Calu3 (cell line): ENCODE measurements at regions not wholly inside any gene's neighbourhood (a gene's known extent, or its start where the extent isn't known, plus 50 kb on each side); places are given as distances from the start of the nearest gene placed in this dataset.

Source experiments
- BruUV-seq: library from RNA; stranded (reverse); fragments of 400-500 nt; replicated peaks from 2 replicates; lab custom pipeline; 2021; lab: Mats Ljungman, UMichigan
- CTCF ChIA-PET: fragments of 300-600 bp; sonication (Branson Sonifier 250); formaldehyde crosslinking; loops from one replicate; lab custom pipeline; 2022; ENCODE audit warnings: antibody characterized with exemption; lab: Charles Lee
- DNase-seq: peaks from one replicate; pipeline ENCODE4 v3.0.0; 2022
- H3K27ac Mint-ChIP-seq: one replicate; pipeline ENCODE4 v1.8.0; 2022; ENCODE audit warnings: mixed read lengths; ENCODE audit not compliant: unreplicated experiment
- H3K27me3 Mint-ChIP-seq: one replicate; pipeline ENCODE4 v1.8.0; 2022; ENCODE audit warnings: mixed read lengths; ENCODE audit not compliant: unreplicated experiment
- H3K36me3 Mint-ChIP-seq: one replicate; pipeline ENCODE4 v1.8.0; 2022; ENCODE audit warnings: mild to moderate bottlenecking, moderate library complexity, mixed read lengths; ENCODE audit not compliant: insufficient read depth, unreplicated experiment
- H3K4me1 Mint-ChIP-seq: one replicate; pipeline ENCODE4 v1.8.0; 2022; ENCODE audit warnings: mild to moderate bottlenecking, low read depth, mixed read lengths; ENCODE audit not compliant: unreplicated experiment
- H3K4me3 Mint-ChIP-seq: one replicate; pipeline ENCODE4 v1.8.0; 2022; ENCODE audit warnings: mild to moderate bottlenecking, low read depth, moderate library complexity, mixed read lengths; ENCODE audit not compliant: unreplicated experiment
- H3K9me3 Mint-ChIP-seq: one replicate; pipeline ENCODE4 v1.8.0; 2022; ENCODE audit warnings: low read depth, mixed read lengths; ENCODE audit not compliant: unreplicated experiment
- intact Hi-C: fragments of 100-400 bp; cut with micrococcal nuclease; formaldehyde crosslinking; loops from one replicate; pipeline ENCODE4 v1.10.0; 2022; ENCODE audit not compliant: unreplicated experiment
- TF ChIP-seq, protein P1 (sequence below): fragments of 200-600 bp; IDR thresholded peaks from one replicate; pipeline ENCODE4 v1.8.0; 2022; ENCODE audit warnings: antibody characterized with exemption; ENCODE audit not compliant: unreplicated experiment

DNA sequence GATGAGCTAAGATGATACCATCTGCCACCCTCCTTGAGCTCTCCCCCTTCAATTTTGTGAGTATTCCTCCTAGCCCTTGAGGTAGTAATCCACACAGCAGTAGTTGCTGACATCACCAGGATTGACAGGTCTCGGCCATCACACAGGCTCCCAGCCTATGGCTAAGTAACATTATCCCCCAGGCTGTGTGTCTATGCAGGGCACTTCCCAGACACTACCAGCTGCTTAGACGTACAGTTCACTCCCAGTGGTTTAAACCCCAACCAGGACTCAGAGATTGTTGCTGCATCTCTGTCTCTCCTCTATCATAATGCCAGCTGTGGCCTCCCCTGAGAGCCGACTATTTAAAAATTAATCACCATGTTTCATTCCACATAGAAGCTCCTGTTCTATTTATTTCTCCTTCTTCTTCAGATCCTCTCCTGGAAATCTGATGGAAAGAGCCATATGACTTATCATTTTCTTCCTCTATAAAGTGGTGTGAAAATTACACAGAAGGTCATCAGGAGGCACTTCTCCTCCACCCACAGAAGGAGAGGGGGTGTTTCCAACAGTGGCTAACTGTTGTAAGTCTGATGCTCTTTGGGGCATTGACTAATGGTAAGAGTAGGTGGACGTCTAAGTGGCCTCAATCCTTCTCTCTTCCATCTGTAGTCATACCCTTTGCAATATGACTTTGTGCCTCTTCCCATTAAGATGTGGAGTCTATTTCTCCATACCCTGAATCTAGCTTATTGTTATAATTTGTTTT, 396.3 kb downstream of the SETD4 start:
- BruUV-seq: no TSS peak
- no peak overlapping the region for H3K27ac Mint-ChIP-seq
- H3K4me3 Mint-ChIP-seq: no peak overlapping the region
- peaks cover 3% of the 10 kb centered on the region for H3K9me3 Mint-ChIP-seq
- DNase-seq: no peak
- TF ChIP-seq, protein P1, sequence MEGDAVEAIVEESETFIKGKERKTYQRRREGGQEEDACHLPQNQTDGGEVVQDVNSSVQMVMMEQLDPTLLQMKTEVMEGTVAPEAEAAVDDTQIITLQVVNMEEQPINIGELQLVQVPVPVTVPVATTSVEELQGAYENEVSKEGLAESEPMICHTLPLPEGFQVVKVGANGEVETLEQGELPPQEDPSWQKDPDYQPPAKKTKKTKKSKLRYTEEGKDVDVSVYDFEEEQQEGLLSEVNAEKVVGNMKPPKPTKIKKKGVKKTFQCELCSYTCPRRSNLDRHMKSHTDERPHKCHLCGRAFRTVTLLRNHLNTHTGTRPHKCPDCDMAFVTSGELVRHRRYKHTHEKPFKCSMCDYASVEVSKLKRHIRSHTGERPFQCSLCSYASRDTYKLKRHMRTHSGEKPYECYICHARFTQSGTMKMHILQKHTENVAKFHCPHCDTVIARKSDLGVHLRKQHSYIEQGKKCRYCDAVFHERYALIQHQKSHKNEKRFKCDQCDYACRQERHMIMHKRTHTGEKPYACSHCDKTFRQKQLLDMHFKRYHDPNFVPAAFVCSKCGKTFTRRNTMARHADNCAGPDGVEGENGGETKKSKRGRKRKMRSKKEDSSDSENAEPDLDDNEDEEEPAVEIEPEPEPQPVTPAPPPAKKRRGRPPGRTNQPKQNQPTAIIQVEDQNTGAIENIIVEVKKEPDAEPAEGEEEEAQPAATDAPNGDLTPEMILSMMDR: no peak
- intact Hi-C loops: no loop called here
- no peaks in the 10 kb centered on the region for H3K27me3 Mint-ChIP-seq
- H3K36me3 Mint-ChIP-seq: no peaks in the 10 kb centered on the region
- CTCF ChIA-PET: interaction anchor here (0.7 to 1.4 kb wide), 4 partner anchors 11 to 918 kb away, joined by 4 to 5 read pairs (median 4); no protein-coding TSS in a partner anchor
- peaks cover 26% of the 10 kb centered on the region for H3K4me1 Mint-ChIP-seq

DNA sequence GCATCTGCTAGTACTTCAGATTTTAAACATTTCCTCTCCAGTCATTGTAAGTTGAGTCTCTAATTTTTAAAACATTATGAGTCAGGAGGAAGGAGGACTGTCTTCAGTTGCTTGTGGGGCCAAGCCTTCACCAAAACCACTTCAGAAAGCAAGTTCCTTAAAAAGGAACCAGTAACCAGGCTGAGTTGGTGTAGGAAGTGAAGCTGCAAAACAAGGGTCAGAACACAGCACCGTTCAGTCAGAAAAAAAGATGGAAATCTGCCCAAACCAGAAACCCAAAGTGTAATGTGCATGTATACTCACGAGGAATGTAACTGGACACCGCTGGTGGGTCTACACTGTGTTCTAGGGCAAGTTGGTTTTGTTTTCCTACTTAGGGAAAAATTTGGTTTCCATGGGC, 402.1 kb downstream of the SETD4 start:
- DNase-seq: no peak
- no peaks in the 10 kb centered on the region for H3K9me3 Mint-ChIP-seq
- BruUV-seq: no TSS peak
- CTCF ChIA-PET: no interaction called here
- H3K4me1 Mint-ChIP-seq: peaks cover 4% of the 10 kb centered on the region
- intact Hi-C loops: no loop called here
- TF ChIP-seq, protein P1: no peak
- H3K36me3 Mint-ChIP-seq: no peaks in the 10 kb centered on the region
- H3K4me3 Mint-ChIP-seq: no peak overlapping the region
- no peaks in the 10 kb centered on the region for H3K27me3 Mint-ChIP-seq
- no peak overlapping the region for H3K27ac Mint-ChIP-seq

DNA sequence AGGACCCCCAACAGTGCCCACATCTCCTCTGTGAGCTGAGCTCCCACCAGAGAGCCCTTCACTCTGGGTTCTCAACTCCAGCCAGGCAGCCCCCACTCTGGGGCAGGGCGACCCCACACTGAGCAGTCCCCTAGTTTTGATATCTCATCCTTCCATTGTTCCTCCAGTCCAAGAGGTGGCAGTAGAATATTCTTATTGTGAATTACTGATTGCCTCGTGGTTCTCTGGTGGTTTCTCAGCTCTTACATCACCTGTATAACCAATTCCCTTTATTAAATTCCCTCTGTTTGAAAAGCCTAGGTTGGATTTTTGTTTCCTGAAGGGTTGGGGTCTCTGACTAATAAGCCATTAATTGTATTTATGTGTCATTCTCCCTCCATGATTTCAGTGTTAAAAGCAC, 407.5 kb downstream of the SETD4 start:
- BruUV-seq: no TSS peak
- Mint-ChIP-seq H3K36me3 (no peaks in the 10 kb centered on the region), H3K4me1 (peaks cover 15% of the 10 kb centered on the region), H3K27me3 (no peaks in the 10 kb centered on the region), H3K9me3 (no peaks in the 10 kb centered on the region), H3K27ac (no peak overlapping the region), H3K4me3 (no peak overlapping the region)
- intact Hi-C loops: no loop called here
- no peak for DNase-seq
- CTCF ChIA-PET: no interaction called here
- TF ChIP-seq, protein P1: no peak

DNA sequence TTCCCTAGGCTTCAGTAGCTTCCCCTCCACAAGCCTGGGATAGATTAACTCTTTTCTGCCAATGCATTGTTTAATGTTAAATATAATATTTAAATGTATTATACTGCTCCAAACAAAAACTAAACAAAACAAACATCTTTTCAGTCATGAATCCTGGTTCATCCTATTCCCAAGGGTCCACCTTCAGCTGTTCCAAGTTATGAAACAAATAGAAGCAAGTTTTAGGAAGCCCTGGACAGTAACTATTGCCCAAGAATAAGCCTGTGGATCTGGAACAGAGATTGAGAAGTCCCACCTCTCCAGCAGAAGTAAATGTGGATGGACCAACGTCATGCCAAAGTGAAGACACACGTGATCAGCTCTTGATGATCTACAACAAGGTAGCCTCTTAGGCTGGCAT, 408.1 kb downstream of the SETD4 start:
- Mint-ChIP-seq H3K27ac (no peak overlapping the region), H3K9me3 (no peaks in the 10 kb centered on the region), H3K4me1 (peaks cover 15% of the 10 kb centered on the region), H3K4me3 (no peak overlapping the region), H3K36me3 (no peaks in the 10 kb centered on the region), H3K27me3 (no peaks in the 10 kb centered on the region)
- TF ChIP-seq, protein P1: no peak
- intact Hi-C loops: no loop called here
- DNase-seq: no peak
- no TSS peak for BruUV-seq
- CTCF ChIA-PET: no interaction called here
